Sciatic nerve (tissue), 2 donors: ENCODE measurements at regions not wholly inside any gene's neighbourhood (a gene's known extent, or its start where the extent isn't known, plus 50 kb on each side); places are given as distances from the start of the nearest gene placed in this dataset.

Experiments
- ATAC-seq: fragments of 200-7000 bp; cut with Tn5 transposase; one replicate; pipeline ENCODE4 v1.9.1; 2020; ENCODE audit warnings: mild to moderate bottlenecking, moderate library complexity
- DNase-seq: peaks from one replicate; pipeline ENCODE4 v3.0.0-alpha.2; 2020; ENCODE audit warnings: low spot score
- intact Hi-C: fragments of 100-400 bp; cut with DNase I; formaldehyde crosslinking; loops from one replicate; pipeline ENCODE4 v1.14.2; 2022
- donor health status: DM: no; HTN: no; CAD: no.
- donor health status: DM: no; HTN: no; CAD: no.

GRCh38 chr5:68776381-68776780 is 317.4 kb upstream of the SLC30A5 start:
- DNase-seq (no peak), ATAC-seq (no peak)
- intact Hi-C loops: no loop called here

DNA sequence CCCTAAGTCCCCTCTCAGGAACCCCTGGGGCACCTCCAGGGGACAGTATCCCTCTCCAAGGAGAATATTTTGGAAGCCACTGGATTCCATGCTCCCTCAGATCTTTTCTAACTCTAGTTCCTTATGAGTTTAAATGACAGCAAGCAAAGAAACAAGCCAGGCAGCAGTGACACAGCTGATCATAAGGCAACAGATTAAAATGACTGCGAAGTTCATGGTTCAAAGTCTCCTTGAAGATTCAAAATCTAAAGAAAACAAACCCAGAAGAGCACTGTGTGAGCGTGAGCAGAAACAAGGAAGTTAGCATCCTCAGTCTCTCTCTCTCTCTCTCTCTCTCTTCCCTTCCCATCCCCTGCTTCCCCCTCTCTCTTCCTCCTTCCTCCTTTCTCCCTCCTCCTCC is 316.7 kb upstream of the SLC30A5 start:
- intact Hi-C loops: no loop called here
- ATAC-seq (no peak), DNase-seq (no peak)

DNA sequence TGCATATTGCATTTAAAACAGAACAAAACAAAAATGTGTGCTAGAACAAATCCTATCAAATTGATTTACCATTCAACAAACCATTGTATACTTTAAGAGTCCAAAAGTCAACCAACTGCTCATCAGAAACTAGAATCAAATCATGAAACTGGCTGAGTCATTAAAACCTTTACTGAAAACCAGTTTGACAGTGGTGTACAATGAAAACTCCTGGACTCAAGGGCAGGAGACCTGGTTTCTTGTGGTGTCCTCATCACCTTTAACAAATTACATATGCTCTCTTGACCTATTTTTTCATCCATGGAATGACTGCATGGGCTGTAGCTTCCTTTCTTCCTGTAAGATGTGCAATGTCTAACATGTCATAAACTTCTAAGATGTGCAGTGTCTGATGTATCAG is 315.3 kb upstream of the SLC30A5 start:
- DNase-seq (no peak), ATAC-seq (no peak)
- intact Hi-C loops: no loop called here

DNA sequence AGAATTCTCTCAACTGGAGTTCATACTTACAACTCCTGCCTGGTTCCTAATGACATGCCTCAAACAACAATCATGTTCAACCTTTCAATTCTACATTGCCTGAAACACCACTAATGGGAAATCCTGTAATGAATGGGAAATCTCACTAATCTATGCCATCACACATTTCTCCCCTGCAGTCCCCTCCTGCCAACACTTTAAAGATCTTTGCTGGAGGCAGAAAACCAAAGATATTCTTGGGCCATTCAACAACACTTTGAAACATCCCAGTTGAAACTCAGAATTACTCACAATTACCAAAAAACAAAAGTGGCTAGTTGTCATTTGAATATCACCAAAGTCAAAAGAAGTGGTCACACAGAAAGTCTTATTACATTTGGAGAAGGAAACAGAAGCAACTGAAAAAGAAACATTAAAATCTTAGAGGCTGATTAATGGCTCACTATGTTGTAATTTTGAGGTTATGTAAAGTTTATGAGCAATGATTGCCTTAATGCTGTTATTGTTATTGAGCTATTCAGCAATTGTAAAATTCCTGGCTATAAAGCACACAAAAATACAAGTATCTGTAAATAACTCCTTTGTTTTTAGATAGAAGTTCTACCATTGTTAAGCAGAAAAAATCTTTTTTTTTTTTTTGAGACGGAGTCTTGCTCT is 313.4 kb upstream of the SLC30A5 start:
- DNase-seq (no peak), ATAC-seq (no peak)
- intact Hi-C loops: no loop called here

- no peak for ATAC-seq
- DNase-seq: no peak
These were observed 300.7 kb upstream of the SLC30A5 start for GRCh38 chr5:68793074-68793473.

GRCh38 chr5:68793993-68794392 is 299.8 kb upstream of the SLC30A5 start:
- DNase-seq (no peak), ATAC-seq (no peak)
- intact Hi-C loops: no loop called here

More at GRCh38 chr5:68793074-68793473, 300.7 kb upstream of the SLC30A5 start:
- intact Hi-C loops: no loop called here

- ATAC-seq (no peak), DNase-seq (no peak)
- intact Hi-C loops: no loop called here
These were observed 298.6 kb upstream of the SLC30A5 start for GRCh38 chr5:68795190-68795589.

DNA sequence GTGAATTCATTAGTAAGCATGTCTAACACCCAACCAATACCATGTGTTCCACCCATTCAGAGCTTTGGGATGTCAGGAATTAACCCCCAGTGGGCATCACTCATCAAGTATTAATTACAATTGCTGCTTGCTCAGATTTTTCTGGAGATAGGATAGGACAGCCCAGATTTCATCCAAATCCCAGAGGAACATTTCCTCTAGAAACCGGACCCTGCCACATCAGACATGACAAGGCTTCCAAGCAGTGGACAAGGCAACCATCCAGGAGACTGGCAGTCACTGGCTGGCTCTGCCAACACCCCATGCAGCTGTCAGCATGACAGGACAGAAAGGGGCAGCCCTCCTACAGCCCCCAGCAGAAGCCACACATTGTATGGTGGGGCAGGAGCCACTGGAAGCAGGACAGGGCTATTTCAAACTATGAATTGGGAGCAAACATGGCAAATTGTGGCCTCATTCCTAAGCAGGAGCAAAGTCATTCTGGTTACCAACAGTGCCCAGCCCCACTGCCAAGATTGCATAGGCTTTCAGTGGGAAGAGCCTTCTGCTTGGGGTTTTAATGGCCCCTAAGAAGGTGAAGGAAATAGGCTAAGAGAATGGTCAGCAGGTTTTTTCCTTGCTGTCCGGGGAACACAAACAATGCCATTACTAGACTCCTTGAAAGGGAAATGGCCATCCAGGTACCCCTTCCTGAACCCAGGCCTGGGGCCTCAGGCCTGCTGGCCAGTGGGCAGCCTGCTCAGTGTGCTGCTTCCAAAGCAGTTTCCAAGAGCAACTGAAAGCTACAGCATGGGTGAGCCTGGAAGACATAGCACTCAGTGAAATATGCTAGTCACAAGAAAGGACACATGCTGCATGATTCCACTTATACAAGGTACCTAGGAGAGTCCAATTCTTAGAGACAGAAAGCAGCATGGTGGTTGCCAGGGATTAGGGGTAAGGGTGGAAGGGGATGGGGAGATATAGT is 294.7 kb upstream of the SLC30A5 start:
- no peak for DNase-seq
- intact Hi-C loops: no loop called here
- ATAC-seq: no peak

- intact Hi-C loops: no loop called here
- ATAC-seq (no peak), DNase-seq (no peak)
These were observed 291.4 kb upstream of the SLC30A5 start for GRCh38 chr5:68802430-68802829.

- ATAC-seq: no peak
- intact Hi-C loops: no loop called here
- DNase-seq: no peak
These were observed 289.9 kb upstream of the SLC30A5 start for GRCh38 chr5:68803881-68804319.

DNA sequence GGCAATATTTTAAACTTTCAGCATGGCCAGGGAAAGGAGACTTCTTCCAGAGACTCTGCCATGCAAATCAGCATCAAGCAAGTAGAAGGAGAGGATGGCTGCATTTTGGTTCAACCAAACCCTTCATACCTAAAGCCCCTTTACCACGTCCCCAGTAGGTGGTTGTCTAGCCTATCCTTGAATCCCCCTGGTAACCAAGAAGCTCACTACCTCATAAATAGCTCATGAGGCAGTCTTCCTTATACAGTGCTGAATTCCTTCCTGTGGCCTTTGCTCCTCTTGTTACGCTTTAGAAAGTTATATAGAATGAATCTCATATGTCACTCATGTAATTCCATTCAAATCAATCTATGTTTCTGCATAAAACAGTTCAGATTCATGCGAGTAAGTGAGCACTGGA is 289.5 kb upstream of the SLC30A5 start:
- DNase-seq: no peak
- no peak for ATAC-seq
- intact Hi-C loops: no loop called here

DNA sequence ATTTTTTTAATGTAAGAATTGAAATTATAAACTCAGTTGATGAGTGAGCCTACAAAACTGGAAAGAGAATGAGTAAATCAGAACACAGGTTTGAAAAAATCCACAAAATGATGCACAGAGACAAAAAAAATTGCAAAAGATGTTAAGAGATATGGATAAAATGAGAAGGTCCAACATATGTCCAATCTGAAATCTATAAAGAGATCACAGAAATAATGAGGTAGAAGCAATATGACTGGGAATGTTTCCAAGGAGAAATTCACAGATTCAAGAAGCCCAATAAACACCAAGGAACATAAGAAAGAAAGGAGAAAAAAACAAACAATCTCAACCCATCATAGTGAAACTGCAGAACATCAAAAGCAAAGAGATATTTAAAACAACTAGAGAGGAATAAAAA is 288.4 kb upstream of the SLC30A5 start:
- ATAC-seq (no peak), DNase-seq (no peak)
- intact Hi-C loops: no loop called here

- ATAC-seq: no peak
- no peak for DNase-seq
- intact Hi-C loops: no loop called here
These were observed 276.2 kb upstream of the SLC30A5 start for GRCh38 chr5:68817632-68818031.

DNA sequence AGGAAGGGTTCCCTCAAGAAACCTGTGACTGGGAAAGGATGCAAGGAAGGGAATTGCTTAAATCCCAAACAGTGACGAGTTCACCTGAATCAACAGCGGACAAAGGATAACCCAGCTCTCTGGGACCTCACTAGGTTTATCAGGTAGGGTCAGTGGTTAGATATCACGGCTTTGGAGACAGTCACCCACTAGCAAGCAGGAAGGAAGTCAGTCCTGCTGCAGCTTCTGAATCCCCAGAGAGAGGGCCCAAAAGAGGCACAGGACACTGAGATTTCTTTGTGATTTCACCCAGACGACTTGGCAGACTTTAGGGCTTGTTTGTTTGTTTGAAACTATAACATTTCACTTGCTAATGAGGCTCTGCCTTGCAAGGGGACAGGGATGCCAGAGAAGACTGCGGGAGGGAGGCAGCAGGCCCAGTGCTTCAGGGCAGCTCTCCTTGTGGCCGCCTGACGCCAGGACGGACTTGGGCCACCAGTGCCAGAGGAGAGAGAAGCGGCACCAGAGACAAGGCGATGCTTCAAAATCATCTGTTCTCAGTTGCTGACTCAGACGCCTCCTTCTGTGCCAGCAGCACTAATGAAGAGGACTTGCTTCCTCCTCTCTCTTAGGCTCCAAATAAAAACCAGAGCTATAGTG is 275.6 kb upstream of the SLC30A5 start:
- ATAC-seq: no peak
- intact Hi-C loops: no loop called here
- no peak for DNase-seq

- DNase-seq: no peak
- intact Hi-C loops: no loop called here
These were observed 274.9 kb upstream of the SLC30A5 start for GRCh38 chr5:68818870-68819269.

DNA sequence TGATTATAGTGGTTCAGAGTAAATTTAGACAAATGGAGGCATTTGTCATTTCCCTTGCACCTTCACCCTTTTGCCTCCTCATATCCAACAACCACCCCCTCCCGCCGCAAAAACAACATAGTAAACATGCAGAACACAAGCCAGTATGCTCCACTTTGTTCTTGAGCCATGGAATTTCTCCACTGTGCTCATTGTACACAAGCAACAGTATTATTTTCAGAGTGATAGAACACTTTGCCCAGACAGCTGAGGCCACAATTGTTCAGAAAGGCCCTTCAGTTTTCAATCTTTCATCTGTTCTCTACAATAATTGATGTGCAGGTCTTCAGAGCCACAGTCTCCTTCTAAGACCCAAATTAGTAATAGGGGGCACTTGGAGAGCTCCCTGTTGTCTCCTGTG is 272.8 kb upstream of the SLC30A5 start:
- ATAC-seq: no peak

More at GRCh38 chr5:68818870-68819269, 274.9 kb upstream of the SLC30A5 start:
- ATAC-seq: no peak

GRCh38 chr5:68822796-68823195 is 271.0 kb upstream of the SLC30A5 start:
- intact Hi-C loops: no loop called here
- DNase-seq: no peak
- ATAC-seq: no peak

More for the DNA sequence above, 272.8 kb upstream of the SLC30A5 start:
- intact Hi-C loops: no loop called here
- DNase-seq: no peak

GRCh38 chr5:68823301-68823700 is 270.5 kb upstream of the SLC30A5 start:
- DNase-seq (no peak), ATAC-seq (no peak)
- intact Hi-C loops: no loop called here

DNA sequence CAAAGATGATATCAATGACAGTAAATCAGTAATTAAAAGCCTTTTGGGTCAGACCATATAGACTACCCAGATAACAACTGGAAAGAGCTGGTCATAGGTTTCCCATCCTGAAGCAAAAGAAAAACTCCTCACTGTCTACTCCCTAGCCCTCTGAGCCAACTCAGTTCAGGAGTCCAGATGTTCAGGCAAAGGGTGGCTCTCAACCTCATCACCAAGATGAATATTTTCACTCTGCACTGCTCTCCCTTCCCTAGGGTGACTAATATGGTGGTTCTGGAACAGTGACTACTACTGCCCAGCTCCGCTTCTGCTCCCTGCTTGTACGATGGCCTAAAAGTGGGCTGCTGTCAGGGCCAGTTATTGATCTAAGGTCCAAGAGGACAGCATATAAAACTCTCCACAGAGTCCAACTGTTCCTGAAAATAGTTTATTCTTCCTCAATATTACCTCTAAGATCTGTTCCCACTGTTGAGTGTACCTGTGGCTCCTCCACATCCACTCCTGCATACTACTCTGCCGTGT is 263.4 kb upstream of the SLC30A5 start:
- ATAC-seq (no peak), DNase-seq (no peak)
- intact Hi-C loops: no loop called here
